GM23248 (cell line): ENCODE measurements at regions not wholly inside any gene's neighbourhood (a gene's known extent, or its start where the extent isn't known, plus 50 kb on each side); places are given as distances from the start of the nearest gene placed in this dataset.

ENCODE experiments used
- DNase-seq: peaks from one replicate; pipeline ENCODE4 v3.0.0-alpha.2; 2015
- H2AFZ ChIP-seq: fragments of 200-600 bp; sonication (generic); 2 replicates; pipeline ENCODE4 v1.6.1; 2016; ENCODE audit warnings: antibody characterized with exemption
- H3F3A ChIP-seq: fragments of 200-600 bp; sonication (generic); 2 replicates; pipeline ENCODE4 v1.6.1; 2016; ENCODE audit warnings: mild to moderate bottlenecking, antibody characterized with exemption, mixed run types; ENCODE audit not compliant: insufficient read depth
- H3K27ac ChIP-seq: fragments of 200-600 bp; sonication (generic); 2 replicates; pipeline ENCODE4 v1.5.1; 2016; ENCODE audit warnings: mild to moderate bottlenecking
- H3K27me3 ChIP-seq: fragments of 200-600 bp; sonication (generic); replicated peaks from 2 replicates; pipeline ENCODE4 v1.6.1; 2016; ENCODE audit warnings: mild to moderate bottlenecking; ENCODE audit not compliant: insufficient read depth
- H3K36me3 ChIP-seq: fragments of 200-600 bp; sonication (generic); 2 replicates; pipeline ENCODE4 v1.6.1; 2016; ENCODE audit warnings: low read depth, mild to moderate bottlenecking
- H3K4me1 ChIP-seq: fragments of 200-600 bp; sonication (generic); 2 replicates; pipeline ENCODE4 v1.6.1; 2016; ENCODE audit warnings: mild to moderate bottlenecking; ENCODE audit not compliant: insufficient read depth
- H3K4me2 ChIP-seq: fragments of 200-600 bp; sonication (generic); one replicate; pipeline ENCODE4 v1.6.1; 2016; ENCODE audit warnings: mild to moderate bottlenecking; ENCODE audit not compliant: unreplicated experiment
- H3K4me3 ChIP-seq: fragments of 200-600 bp; sonication (generic); 2 replicates; pipeline ENCODE4 v1.5.1; 2016; ENCODE audit warnings: mild to moderate bottlenecking
- H3K79me2 ChIP-seq: fragments of 200-600 bp; sonication (generic); 2 replicates; pipeline ENCODE4 v1.6.1; 2016; ENCODE audit warnings: mild to moderate bottlenecking; ENCODE audit not compliant: insufficient read depth
- H3K9ac ChIP-seq: fragments of 200-600 bp; sonication (generic); 2 replicates; pipeline ENCODE4 v1.6.1; 2016; ENCODE audit warnings: mild to moderate bottlenecking
- H3K9me2 ChIP-seq: fragments of 200-600 bp; sonication (generic); 2 replicates; pipeline ENCODE4 v1.6.1; 2016; ENCODE audit warnings: mixed run types, mild to moderate bottlenecking, moderate library complexity; ENCODE audit not compliant: insufficient read depth
- H3K9me3 ChIP-seq: fragments of 200-600 bp; sonication (generic); one replicate; pipeline ENCODE4 v1.6.1; 2017; ENCODE audit warnings: low read depth
- H4K20me1 ChIP-seq: fragments of 200-600 bp; sonication (generic); 2 replicates; pipeline ENCODE4 v1.6.0; 2016; ENCODE audit not compliant: insufficient read depth
- EZH2 ChIP-seq: fragments of 200-600 bp; sonication (generic); IDR thresholded peaks from 2 replicates; pipeline ENCODE4 v1.6.1; 2018; ENCODE audit warnings: antibody characterized with exemption, mild to moderate bottlenecking; ENCODE audit not compliant: insufficient read depth, poor library complexity, severe bottlenecking
- EZH2phosphoT487 ChIP-seq: fragments of 200-600 bp; sonication (generic); IDR thresholded peaks from 2 replicates; pipeline ENCODE4 v1.6.1; 2018; ENCODE audit warnings: antibody characterized with exemption, moderate library complexity, mild to moderate bottlenecking, low read depth; ENCODE audit not compliant: insufficient read depth
- WGBS, 2 experiments: methylation state at CpG; one replicate each; pipeline ENCODE4 v1.1.6; 2015 to 2017; ENCODE audit warnings: low lambda C conversion rate in 2 of 2, low coverage in 1 of 2; ENCODE audit errors: missing lambda C conversion rate in 2 of 2; 5-methylcytosine and 5-hydroxymethylcytosine counted together
- in situ Hi-C: fragments of 300-500 bp; cut with MboI; formaldehyde crosslinking; loops from 2 replicates; pipeline ENCODE4 v1.15.0; 2020

- Histone ChIP-seq H3K4me1 (no peaks in the 10 kb centered on the region; the same call in 1 of the 2 replicates), H4K20me1 (peaks cover 4% of the 10 kb centered on the region; the same call in 1 of the 2 replicates), H3K27me3 (no peaks in the 10 kb centered on the region), H3K9ac (no peak overlapping the region), H3K27ac (no peak overlapping the region), H3F3A (no peaks in the 10 kb centered on the region), H2AFZ (no peak overlapping the region), H3K79me2 (peaks cover 50% of the 10 kb centered on the region), H3K9me3 (no peaks in the 10 kb centered on the region), H3K9me2 (no peaks in the 10 kb centered on the region; the same call in 1 of the 2 replicates), H3K4me2 (no peak overlapping the region), H3K4me3 (no peak overlapping the region), H3K36me3 (0 out of 2 replicates have a peak, but pooled peaks cover 3% of the 10 kb centered on the region)
- DNase-seq: no peak
- 93 to 100% methylated on average over 1 of the region's 1 CpG for WGBS, 2 experiments
- TF ChIP-seq EZH2phosphoT487 (no peak), EZH2 (no peak)
- in situ Hi-C loops: no loop called here
Measured at GRCh38 chr4:20359692-20360091, 108.0 kb downstream of the SLIT2 start.

DNA sequence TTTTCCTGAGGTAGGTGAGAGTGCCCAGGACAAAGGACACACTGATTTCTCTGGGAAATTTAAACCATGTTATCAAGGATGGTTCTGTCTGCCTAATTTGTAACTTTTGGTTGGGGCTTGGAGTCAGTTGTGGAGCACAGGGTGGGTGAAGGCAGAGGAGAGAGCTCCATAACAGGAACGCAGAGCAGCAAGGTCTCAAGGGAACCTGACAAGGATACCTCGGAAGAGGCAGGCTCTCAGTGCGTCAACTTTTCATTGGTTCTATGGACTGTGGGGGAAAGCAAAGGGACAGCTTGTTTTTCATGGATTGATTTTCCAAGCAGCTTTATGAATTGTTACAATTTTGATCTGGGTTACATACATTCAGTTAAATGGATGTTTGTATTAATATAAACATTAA, 110.4 kb downstream of the SLIT2 start:
- TF ChIP-seq EZH2phosphoT487: no peak
- no peak for TF ChIP-seq EZH2
- no peaks in the 10 kb centered on the region for H3K4me1 ChIP-seq
- no peak overlapping the region for H3K27ac ChIP-seq
- no peaks in the 10 kb centered on the region for H3K27me3 ChIP-seq
- in situ Hi-C loops: no loop called here
- no peak for DNase-seq
- H3K4me2 ChIP-seq: no peak overlapping the region
- H3K9me2 ChIP-seq: no peaks in the 10 kb centered on the region; the same call in 1 of the 2 replicates
- H3K9ac ChIP-seq: no peak overlapping the region
- no peak overlapping the region for H3K4me3 ChIP-seq
- H3K9me3 ChIP-seq: no peaks in the 10 kb centered on the region
- H3F3A ChIP-seq: no peaks in the 10 kb centered on the region; the same call in 1 of the 2 replicates
- H3K36me3 ChIP-seq: 0 out of 2 replicates have a peak, but pooled peaks cover 3% of the 10 kb centered on the region
- WGBS, 2 experiments: 92 to 98% methylated on average over 3 of the region's 3 CpGs
- peaks cover 4% of the 10 kb centered on the region; the same call in 1 of the 2 replicates for H4K20me1 ChIP-seq
- H3K79me2 ChIP-seq: peaks cover 44% of the 10 kb centered on the region
- no peak overlapping the region for H2AFZ ChIP-seq

DNA sequence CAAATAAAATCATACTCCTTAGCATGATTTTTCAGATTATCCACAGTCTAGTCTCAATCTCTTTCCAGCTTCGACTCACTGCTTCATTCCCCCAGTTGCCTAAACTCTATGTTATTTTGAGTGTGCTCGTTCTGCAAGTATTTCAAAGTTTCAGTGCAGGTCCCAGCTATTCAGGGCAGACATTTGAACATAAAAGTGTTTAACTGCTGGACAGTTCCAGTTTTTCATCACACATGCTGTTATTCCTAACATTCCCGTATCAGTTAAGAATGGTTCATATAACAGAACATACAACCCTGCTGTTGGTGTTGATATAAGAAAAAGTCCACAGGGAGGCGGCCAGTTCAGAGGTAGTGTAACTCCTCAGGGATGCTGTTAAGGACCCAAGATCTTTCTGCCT, 113.3 kb downstream of the SLIT2 start:
- Histone ChIP-seq H4K20me1 (peaks cover 4% of the 10 kb centered on the region; the same call in 1 of the 2 replicates), H3K27ac (no peak overlapping the region), H3K4me2 (no peak overlapping the region), H3K79me2 (peaks cover 28% of the 10 kb centered on the region; the same call in 1 of the 2 replicates), H3K4me3 (no peak overlapping the region), H3F3A (peaks cover 5% of the 10 kb centered on the region; the same call in 1 of the 2 replicates), H2AFZ (no peak overlapping the region), H3K9ac (no peak overlapping the region), H3K36me3 (0 out of 2 replicates have a peak, but pooled peaks cover 3% of the 10 kb centered on the region), H3K27me3 (no peaks in the 10 kb centered on the region), H3K9me3 (no peaks in the 10 kb centered on the region), H3K9me2 (no peaks in the 10 kb centered on the region), H3K4me1 (peaks cover 8% of the 10 kb centered on the region; the same call in 1 of the 2 replicates)
- DNase-seq: no peak
- TF ChIP-seq EZH2: no peak
- no peak for TF ChIP-seq EZH2phosphoT487
- 96 to 97% methylated on average over 4 of the region's 4 CpGs for WGBS, 2 experiments
- in situ Hi-C loops: no loop called here

DNA sequence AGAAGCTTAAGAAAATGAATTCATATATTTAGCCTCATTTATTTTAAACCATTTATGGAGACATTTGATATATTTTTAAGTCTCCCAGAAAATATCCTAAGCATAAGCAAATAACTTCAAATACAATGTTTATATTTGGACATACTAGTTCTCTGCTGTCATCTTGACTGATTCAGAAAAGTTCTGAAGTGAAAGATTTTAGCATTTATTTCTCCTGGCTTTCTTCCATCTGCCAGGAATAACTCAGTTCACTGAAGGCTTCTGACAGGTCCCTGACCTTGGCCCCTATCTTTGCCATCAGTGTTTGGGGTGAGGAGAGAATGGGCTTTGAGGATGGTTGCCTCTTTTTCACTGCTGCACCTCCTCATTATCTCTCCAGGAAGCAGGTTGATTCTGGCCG, 115.7 kb downstream of the SLIT2 start:
- Histone ChIP-seq H3K9ac (no peak overlapping the region), H3K4me1 (peaks cover 8% of the 10 kb centered on the region; the same call in 1 of the 2 replicates), H3K4me2 (no peak overlapping the region), H3K9me3 (no peaks in the 10 kb centered on the region), H3F3A (peaks cover 5% of the 10 kb centered on the region; the same call in 1 of the 2 replicates), H3K79me2 (peaks cover 45% of the 10 kb centered on the region; the same call in 1 of the 2 replicates), H2AFZ (no peak overlapping the region), H3K9me2 (no peaks in the 10 kb centered on the region), H3K27me3 (no peaks in the 10 kb centered on the region), H3K27ac (no peak overlapping the region), H3K4me3 (no peak overlapping the region), H3K36me3 (peaks cover 6% of the 10 kb centered on the region; the same call in 1 of the 2 replicates), H4K20me1 (peaks cover 4% of the 10 kb centered on the region; the same call in 1 of the 2 replicates)
- TF ChIP-seq EZH2phosphoT487 (no peak), EZH2 (no peak)
- WGBS, 2 experiments: 62 to 64% methylated on average over 1 of the region's 1 CpG
- DNase-seq: no peak
- in situ Hi-C loops: no loop called here
